ENCODE measurements at regions not wholly inside any gene's neighbourhood (a gene's known extent, or its start where the extent isn't known, plus 50 kb on each side); places are given as distances from the start of the nearest gene placed in this dataset.

- Histone ChIP-seq H3K79me2 (ENCODE audit: insufficient read depth, low read depth) (no peaks in the 10 kb centered on the region), H3K27me3 (ENCODE audit: insufficient read depth, low read depth) (no peaks in the 10 kb centered on the region), H3K4me3 (IDR thresholded peaks at IDR 0.05; ENCODE audit: insufficient read depth, low read depth, low read length) (no peak overlapping the region), H3K27ac (no peak overlapping the region), H3K4me1 (ENCODE audit: low read depth, poor library complexity, severe bottlenecking) (no peaks in the 10 kb centered on the region), H3K36me3 (ENCODE audit: insufficient read depth) (no peaks in the 10 kb centered on the region), H3K9ac (no peak overlapping the region), H3K4me2 (no peak overlapping the region), H4K20me1 (ENCODE audit: insufficient read depth) (no peaks in the 10 kb centered on the region), H2AFZ (ENCODE audit: low read depth) (no peak overlapping the region)
- no peak for TF ChIP-seq CTCF (conservative IDR thresholded peaks at IDR 0.05; ENCODE audit: low read depth, low read length)
These were observed 1293.1 kb downstream of the PCDH19 start for GRCh38 chrX:99117011-99117410.

- Histone ChIP-seq H4K20me1 (ENCODE audit: insufficient read depth) (no peaks in the 10 kb centered on the region), H3K4me2 (no peak overlapping the region), H3K4me3 (IDR thresholded peaks at IDR 0.05; ENCODE audit: insufficient read depth, low read depth, low read length) (no peak overlapping the region), H2AFZ (ENCODE audit: low read depth) (no peak overlapping the region), H3K27me3 (ENCODE audit: insufficient read depth, low read depth) (no peaks in the 10 kb centered on the region), H3K9ac (no peak overlapping the region), H3K79me2 (ENCODE audit: insufficient read depth, low read depth) (no peaks in the 10 kb centered on the region), H3K36me3 (ENCODE audit: insufficient read depth) (no peaks in the 10 kb centered on the region), H3K4me1 (ENCODE audit: low read depth, poor library complexity, severe bottlenecking) (no peaks in the 10 kb centered on the region), H3K27ac (no peak overlapping the region)
- TF ChIP-seq CTCF (conservative IDR thresholded peaks at IDR 0.05; ENCODE audit: low read depth, low read length): no peak
These were observed 1314.0 kb downstream of the PCDH19 start for GRCh38 chrX:99095965-99096635.

GRCh38 chrX:99091459-99091858 lies 1318.6 kb downstream of the PCDH19 start:
- Histone ChIP-seq H3K4me2 (no peak overlapping the region), H3K79me2 (ENCODE audit: insufficient read depth, low read depth) (no peaks in the 10 kb centered on the region), H3K4me1 (ENCODE audit: low read depth, poor library complexity, severe bottlenecking) (no peaks in the 10 kb centered on the region), H2AFZ (ENCODE audit: low read depth) (no peak overlapping the region), H4K20me1 (ENCODE audit: insufficient read depth) (no peaks in the 10 kb centered on the region), H3K27me3 (ENCODE audit: insufficient read depth, low read depth) (no peaks in the 10 kb centered on the region), H3K9ac (no peak overlapping the region), H3K4me3 (IDR thresholded peaks at IDR 0.05; ENCODE audit: insufficient read depth, low read depth, low read length) (no peak overlapping the region), H3K36me3 (ENCODE audit: insufficient read depth) (no peaks in the 10 kb centered on the region), H3K27ac (no peak overlapping the region)
- TF ChIP-seq CTCF (conservative IDR thresholded peaks at IDR 0.05; ENCODE audit: low read depth, low read length): no peak

GRCh38 chrX:99078301-99078700 lies 1331.8 kb downstream of the PCDH19 start:
- no peaks in the 10 kb centered on the region for H4K20me1 ChIP-seq (ENCODE audit: insufficient read depth)
- no peaks in the 10 kb centered on the region for H3K36me3 ChIP-seq (ENCODE audit: insufficient read depth)
- no peak for TF ChIP-seq CTCF (conservative IDR thresholded peaks at IDR 0.05; ENCODE audit: low read depth, low read length)
- no peak overlapping the region for H3K9ac ChIP-seq
- H3K27ac ChIP-seq: no peak overlapping the region
- H3K4me1 ChIP-seq (ENCODE audit: low read depth, poor library complexity, severe bottlenecking): no peaks in the 10 kb centered on the region
- no peaks in the 10 kb centered on the region for H3K27me3 ChIP-seq (ENCODE audit: insufficient read depth, low read depth)
- H3K79me2 ChIP-seq (ENCODE audit: insufficient read depth, low read depth): no peaks in the 10 kb centered on the region
- no peak overlapping the region for H3K4me2 ChIP-seq
- H3K4me3 ChIP-seq (IDR thresholded peaks at IDR 0.05; ENCODE audit: insufficient read depth, low read depth, low read length): no peak overlapping the region
- H2AFZ ChIP-seq (ENCODE audit: low read depth): no peak overlapping the region

All from KMS-11 (cell line).